Skeletal muscle cell (primary cell): ENCODE measurements at regions not wholly inside any gene's neighbourhood (a gene's known extent, or its start where the extent isn't known, plus 50 kb on each side); places are given as distances from the start of the nearest gene placed in this dataset.

ENCODE experiments used
- DNase-seq: peaks from one replicate; pipeline ENCODE4 v3.0.0-alpha.2; 2010; ENCODE audit warnings: low read depth
- H3K4me3 ChIP-seq: 2 replicates; pipeline ENCODE4 v1.5.1; 2011; ENCODE audit warnings: low read depth, mild to moderate bottlenecking, control low read depth, low read length, moderate library complexity

DNA sequence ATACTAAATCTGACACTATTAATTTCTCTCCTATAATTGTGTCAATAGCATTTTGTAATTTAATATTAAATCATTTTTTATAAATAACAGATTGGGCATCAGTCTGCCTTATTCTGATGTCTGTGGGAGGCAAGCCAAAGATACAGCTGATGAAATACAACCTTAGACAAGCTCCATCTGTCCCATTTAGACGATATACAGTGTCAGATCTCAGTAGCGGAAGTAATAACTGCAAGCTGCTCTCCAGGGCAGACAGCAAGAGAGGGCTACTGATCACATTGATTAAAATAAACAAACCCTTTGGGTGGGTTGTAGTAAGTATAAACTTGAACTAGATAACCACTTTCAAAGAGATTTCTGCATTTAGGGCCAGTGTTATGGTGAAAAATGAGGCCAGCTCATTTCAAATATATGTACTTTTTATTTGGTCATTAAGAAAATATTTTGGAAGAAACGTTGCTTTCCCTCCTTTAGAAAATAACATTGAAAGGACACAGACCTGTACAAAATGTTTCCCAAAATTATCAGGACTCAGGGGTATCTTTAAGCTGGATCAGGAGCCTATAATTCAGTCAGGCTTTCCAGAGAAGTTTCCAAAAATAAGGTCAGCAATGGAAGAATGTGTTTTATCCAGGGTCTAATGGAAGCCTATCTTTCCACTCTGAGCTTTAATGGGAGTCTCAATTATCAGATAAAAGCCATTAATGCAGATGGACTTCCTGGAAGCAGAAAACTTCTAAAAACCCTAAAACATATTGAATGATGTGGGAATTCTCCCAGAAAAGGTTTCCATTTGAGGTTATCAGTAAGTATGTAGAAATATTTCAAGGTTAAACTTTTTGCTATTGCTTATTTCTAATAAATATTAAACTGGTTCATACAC lies 1028.8 kb upstream of the IGFBP7 start:
- no peak for DNase-seq

DNA sequence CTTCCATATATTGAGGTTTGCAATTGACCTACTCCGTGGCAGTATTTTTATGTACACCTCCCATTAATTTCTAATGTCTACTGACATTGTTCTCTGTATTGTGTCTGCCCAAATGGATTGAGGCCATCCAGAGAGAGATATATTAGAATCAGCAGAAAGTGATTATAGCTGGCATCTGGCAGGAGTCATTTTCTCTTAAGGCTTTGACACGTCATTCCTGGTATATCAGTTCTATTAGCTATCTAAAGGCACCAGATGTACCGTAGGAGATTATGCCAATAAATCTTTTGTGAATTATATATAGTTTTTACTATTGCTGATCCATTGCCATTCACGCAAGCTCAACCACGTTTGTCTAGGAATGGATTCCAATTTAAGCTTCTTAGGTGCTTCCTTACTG lies 1026.4 kb upstream of the IGFBP7 start:
- no peak for DNase-seq
- H3K4me3 ChIP-seq: no peak overlapping the region

More for the DNA sequence above, 1028.8 kb upstream of the IGFBP7 start:
- no peak overlapping the region for H3K4me3 ChIP-seq

DNA sequence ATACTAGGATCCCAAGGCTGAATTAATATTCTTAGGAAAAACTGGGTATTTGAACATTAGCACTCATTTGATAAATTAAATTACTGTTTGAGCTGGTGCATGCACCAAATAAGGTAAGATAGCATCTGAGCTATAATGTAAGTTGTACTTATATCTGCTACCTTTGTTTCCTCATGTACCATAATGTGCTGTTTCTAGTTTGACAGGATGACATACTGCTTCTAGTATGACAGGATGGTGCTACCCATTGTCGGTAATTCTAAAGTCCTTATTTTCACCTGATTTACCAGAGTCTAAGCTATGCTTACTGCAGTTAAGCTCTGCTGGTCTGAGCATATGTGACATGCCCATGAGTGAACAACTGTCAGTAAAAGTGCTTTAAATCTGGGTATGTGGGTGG lies 1017.5 kb upstream of the IGFBP7 start:
- no peak for DNase-seq
- H3K4me3 ChIP-seq: no peak overlapping the region

DNA sequence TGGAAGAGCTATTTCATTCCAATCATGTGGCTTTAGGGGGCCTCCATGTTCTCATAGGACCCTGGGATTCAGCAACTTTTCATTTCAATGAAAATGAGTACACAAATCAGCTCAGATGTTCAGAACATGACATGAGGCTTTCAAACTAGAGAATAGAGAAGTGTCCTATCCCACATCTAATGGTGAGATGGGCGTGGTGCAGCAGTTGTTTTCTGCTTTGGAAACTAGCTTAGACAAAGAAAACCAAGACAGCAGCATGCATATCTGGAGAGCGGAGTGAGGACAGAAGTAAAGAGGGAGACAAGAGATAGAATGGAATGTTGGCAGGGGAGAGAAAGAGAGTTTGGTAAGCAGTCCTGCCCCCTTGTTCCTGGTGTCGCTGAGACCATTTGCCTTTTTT lies 1009.1 kb upstream of the IGFBP7 start:
- H3K4me3 ChIP-seq: no peak overlapping the region
- DNase-seq: no peak

DNA sequence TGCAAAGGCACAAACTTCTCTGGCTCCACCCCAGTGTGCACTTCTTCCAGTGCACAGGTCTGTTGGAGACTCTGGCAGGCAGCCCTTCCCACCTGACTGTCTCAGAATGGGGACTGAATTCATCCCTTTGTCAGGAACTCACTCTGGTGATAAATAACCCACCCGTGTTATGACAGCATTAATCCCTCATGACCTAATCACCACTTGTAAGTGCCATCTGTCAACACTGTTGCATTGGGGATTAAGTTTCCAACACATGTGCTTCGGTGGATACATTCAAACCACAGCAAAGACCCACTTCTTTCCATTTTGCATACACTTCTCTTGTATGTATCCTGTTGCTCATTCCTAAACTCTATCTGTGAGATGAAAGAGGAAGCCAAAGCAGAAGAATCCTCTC lies 1002.9 kb upstream of the IGFBP7 start:
- DNase-seq: no peak

DNA sequence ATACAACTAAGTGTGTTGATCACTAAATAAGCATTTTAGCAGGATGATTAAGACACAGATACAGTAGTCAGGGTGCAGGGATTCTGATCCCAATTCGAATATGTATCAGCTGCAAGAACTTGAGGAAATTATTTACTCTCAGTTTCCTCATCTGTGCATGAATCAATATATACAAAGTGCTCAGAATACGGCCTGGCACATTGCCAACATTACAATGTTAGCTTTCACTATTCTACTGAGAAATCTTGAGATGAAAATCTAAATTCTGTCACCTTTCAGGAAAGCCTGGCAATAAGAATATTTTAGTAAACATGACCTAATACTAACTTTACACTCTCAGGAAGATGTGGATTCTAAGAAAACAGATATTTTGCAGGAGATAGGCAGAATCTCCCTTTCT lies 1001.6 kb upstream of the IGFBP7 start:
- DNase-seq: no peak
- no peak overlapping the region for H3K4me3 ChIP-seq

More for the DNA sequence above, 1002.9 kb upstream of the IGFBP7 start:
- no peak overlapping the region for H3K4me3 ChIP-seq

DNA sequence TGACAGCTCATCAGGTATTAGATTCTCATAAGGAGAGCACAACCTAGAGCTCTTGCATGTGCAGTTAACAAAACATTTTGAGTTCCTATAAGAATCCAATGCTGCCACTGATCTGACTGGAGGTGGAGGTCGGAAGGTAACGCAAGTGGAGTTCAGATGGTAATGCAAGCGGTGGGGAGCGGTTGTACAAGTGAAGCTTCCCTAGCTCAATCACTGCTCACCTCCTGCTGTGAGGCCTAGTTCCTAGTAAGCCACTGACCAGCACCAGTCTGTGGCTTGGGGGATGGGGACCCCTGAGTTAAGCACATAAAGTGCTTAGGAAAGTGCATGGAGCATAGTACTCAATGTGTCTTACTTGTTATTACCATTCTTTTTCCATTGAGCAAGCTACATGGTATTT lies 983.2 kb upstream of the IGFBP7 start:
- H3K4me3 ChIP-seq: no peak overlapping the region
- no peak for DNase-seq

DNA sequence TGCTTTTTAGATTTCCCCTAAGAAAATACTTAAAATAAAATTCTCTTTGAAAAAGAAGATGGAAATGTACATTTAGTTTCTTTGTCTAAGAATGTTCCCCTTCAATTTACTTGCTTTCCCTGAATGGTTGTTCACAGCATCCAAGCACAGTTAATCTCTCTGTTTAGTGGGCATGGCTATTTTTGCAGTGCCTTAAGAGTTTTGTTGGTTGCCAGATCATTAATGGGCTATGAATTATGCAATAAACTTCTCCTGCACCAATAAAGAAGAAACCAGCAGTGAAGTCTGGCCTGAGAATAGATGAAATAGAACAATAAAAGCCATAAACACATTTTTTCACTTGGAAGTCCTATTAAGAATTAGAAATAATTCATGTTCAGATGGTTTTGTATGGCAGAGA lies 980.4 kb upstream of the IGFBP7 start:
- H3K4me3 ChIP-seq: no peak overlapping the region
- no peak for DNase-seq

DNA sequence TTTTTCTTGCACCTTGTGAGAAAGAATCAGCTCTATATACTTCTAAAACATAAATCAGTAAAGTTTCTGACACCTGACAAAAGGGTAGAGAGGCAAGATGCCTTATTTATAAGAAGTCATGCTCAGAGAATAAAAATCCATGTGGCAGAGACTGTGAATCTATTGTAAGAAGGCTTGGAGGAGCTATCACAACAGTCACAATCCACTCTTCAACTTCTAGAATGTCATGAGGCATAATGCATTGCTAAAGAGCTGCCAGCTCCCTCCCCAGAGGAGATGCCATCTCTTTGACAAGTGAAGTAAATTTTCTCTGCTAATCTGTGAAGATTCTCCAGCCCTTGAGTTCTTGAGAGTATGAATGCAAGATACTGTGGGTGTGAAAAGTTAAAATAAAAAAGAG lies 971.2 kb upstream of the IGFBP7 start:
- no peak overlapping the region for H3K4me3 ChIP-seq
- no peak for DNase-seq

DNA sequence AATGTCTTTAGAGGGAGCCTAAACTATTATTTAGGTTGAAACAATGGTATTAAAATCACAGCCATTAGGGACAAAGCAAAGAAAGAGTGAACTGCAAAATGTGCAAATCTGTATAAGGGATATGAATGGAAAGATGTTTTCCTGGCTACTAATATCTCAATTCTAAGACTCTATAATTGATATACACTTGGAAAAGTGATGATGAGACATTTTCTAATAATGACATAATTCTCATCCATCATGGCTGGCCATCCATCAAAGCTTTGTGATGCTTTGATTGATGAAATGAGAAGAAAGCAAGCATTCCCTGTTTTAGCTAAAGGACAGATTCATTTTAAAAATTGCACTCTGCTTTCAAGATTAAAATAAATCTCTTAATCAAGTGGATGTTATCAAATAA lies 965.5 kb upstream of the IGFBP7 start:
- H3K4me3 ChIP-seq: no peak overlapping the region
- DNase-seq: no peak

DNA sequence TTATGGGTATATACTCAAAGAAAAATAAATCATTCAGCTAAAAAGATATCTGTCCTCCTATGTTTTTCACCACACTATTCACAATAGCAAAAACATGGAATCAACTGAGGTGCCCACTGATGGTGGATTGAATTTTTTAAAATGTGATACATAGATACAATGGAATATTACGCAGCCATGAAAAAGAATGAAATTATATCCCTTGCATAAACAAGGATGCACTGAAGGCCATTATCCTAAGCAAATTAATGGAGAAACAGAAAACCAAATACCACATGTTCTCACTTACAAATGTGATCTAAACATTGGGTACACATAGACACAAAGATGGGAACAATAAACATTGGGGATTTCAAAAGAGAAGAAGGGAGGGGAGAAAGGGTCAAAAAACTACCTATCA lies 964.2 kb upstream of the IGFBP7 start:
- H3K4me3 ChIP-seq: no peak overlapping the region
- DNase-seq: no peak

DNA sequence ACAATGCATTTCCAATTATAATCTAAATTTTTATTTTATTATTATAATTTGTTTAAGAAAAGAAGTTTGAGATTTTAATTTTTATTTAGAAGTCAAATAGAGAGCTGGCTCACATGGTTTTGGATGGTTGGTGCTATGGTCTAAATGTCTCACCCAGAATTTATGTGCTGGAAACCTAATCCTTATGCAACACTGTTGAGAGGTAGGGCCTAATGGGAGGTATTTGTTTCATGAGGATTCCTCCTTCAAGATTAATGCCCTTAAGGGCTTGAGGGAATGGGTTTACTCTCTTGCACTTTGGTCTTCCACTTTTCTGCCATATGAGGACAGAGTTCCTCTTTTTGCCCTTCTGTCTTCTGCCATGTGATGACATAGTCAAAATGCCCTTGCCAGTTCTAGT lies 960.5 kb upstream of the IGFBP7 start:
- DNase-seq: no peak
- H3K4me3 ChIP-seq: no peak overlapping the region

DNA sequence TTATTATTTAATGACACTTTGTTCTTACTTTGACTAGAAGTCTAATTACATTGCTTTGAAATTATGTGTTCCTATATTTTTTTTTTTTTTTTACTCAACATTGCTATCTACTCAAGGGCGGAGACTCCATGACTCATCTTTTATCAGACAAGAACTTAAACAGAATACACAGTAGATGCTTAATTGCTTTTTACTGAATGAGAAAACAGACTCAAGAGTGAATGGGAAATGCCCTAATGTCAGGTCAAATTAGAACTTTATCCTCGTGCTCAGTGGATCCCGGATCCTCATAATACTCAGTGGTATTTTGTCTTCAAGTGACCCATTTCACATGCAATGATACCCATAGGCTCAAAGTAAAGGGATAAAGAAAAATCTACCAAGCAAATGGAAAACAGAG lies 954.5 kb upstream of the IGFBP7 start:
- no peak for DNase-seq
- no peak overlapping the region for H3K4me3 ChIP-seq

DNA sequence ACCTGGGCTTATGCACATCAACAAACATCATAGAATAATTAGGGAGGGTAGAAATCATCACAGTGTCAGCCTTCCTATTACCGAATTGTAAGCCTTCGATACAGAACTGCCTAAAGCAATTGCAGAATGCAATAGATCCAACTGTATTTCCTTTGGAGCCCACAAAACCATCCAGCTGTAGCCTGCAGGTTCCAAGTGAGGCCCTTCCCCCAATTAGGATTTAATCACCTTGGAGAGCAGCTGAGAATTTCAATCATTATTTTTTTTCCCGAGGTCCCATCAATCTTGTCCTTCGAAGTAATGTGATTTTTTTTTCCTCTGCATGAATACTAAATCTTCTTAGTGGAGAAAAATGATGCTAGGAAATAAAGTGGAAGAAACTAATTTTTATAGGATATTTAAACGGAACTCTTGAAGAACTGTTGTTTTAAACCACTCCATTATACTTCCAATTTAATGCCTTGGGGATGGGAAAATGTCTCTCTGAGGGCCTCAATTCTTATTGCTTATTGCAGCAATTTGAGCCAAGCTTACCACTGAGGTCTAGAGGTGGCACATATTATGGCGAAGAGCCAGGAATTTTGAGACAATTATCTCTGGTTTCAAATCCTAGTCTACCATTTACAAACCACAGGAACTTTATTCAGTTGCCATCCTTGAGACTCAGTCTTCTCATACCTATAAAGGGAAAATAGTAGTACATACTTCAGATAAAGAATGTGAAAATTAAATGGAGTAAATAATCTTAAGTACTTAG lies 953.4 kb upstream of the IGFBP7 start:
- no peak overlapping the region for H3K4me3 ChIP-seq
- no peak for DNase-seq

DNA sequence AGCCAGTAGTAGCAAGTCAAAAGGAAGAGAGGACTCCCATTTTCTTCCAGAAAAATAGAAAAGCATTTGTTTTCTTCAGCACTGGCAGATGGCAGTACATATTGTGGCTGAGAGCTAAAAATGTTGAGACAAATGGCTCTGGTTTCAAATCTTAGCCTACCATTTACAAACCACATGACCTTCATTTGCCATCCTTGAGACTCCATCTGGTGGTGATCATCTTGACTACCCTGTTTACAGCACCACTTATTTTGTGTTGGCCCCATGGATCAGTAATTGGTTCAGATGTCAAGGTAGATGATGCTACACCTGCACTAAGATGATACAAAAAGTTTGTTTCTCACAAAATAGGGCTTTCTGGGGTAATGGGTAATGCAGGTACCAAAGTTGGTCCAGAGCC lies 951.8 kb upstream of the IGFBP7 start:
- H3K4me3 ChIP-seq: no peak overlapping the region
- DNase-seq: no peak

DNA sequence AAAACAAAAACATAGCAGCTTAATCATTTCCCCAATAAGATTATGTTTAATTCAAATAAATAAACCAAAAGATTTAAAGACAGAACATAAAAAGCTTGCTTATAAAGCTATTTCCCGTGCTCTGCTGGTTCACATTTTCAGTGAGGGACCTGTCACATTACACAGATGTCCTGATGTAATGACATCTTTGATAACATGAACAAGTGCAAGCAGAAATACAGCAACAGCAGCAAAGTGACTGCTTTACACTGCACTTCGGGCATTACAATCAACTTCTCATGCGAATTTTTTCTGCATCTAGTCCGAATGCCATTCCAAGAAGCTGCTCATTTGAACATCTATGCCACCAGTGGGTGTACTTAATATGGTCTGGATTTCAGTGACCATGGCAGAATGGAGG lies 940.3 kb upstream of the IGFBP7 start:
- no peak for DNase-seq
- no peak overlapping the region for H3K4me3 ChIP-seq

DNA sequence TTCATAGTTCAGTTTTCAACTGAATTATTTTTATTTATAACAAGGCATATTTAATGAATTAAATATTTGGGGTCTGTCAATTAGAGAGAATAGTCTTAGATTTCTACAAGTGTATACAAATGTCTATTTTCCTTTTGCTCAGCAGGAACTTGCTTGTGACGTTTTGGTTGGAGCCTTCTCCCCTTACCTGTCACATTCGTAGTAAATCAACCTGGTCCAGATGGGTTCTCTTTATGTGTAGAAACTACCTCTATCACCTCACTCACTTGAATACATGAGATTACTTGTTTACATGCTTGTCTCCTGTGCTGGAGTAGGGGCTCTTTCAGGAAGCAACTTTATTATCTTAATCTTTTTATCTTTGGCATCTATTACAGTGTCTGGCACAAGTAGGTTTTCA lies 938.3 kb upstream of the IGFBP7 start:
- no peak overlapping the region for H3K4me3 ChIP-seq
- DNase-seq: no peak

DNA sequence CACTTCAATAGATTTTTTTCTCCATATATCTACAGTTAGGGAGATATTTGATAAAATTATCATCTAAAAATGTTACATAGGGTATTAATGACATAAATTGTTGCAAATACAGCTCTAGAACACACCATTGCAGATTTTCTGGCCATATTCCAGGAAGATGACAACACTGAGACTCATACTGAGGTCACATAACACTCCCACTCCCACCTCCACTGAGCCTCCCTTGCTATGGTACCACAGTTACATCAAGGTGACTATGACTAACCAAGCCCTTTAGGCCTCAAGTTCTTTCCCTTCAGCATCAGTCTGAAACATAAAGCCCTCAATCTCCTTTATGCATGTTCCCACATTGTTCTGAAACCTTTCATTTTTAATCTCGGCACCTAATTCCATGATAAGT lies 932.0 kb upstream of the IGFBP7 start:
- no peak for DNase-seq
- no peak overlapping the region for H3K4me3 ChIP-seq

DNA sequence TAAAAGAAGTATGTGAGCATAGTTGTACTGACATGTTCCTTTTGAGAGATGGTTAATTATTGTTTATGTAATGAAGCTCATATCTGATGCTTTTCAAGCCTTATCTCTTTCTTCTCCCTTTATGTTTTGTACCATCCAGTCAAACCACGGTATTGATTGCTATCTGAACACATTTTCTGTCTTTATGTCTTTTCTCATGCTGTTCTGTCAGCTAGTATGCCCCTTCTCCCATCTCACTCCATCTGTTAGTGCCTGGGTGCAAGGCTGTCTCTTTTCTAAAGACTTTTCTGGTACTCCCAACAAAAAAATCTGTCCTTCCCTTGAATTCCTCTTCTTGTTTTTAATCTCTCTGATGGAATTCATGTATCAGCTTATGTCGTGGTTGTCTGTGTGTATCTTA lies 883.8 kb upstream of the IGFBP7 start:
- DNase-seq: no peak
- no peak overlapping the region for H3K4me3 ChIP-seq

DNA sequence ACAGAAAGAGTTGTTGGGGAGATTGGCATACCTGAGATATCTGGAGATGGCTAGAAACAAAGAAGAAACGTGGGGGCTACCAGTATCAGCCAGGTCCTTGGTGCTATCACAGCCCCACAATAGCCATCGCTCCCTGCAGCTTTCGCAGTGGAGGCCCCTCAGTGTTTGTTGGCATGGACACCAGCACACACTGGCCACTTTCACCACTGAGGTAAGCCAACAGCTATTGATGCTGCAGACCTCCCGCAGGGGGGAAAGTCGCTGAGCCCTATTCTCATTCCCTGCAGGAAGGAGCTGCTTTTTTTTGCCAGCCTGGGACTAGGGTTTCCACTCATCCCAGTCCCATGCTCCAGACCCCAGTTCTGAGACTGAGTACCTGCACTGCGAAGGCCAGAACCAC lies 879.2 kb upstream of the IGFBP7 start:
- no peak for DNase-seq
- no peak overlapping the region for H3K4me3 ChIP-seq

DNA sequence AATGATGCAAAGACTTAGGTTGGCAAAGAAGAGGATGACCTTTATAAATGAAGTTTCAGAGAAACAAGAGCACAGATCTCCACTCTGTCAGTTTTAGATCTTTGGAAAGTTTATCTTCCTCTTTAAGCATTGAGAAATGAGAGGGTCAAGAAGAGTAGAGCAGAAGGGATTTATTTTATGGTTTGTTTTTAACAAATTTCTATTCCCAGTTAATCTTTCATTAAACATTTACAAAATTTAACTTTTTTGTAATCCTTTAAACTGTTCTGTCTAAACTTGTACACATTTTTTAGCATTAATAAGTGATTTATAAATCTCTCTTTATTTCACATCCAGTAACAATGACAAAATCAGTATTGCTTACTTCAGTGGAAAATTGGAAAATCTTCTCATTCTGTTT lies 875.0 kb upstream of the IGFBP7 start:
- no peak for DNase-seq
- no peak overlapping the region for H3K4me3 ChIP-seq
